ENCODE measurements at regions not wholly inside any gene's neighbourhood (a gene's known extent, or its start where the extent isn't known, plus 50 kb on each side); places are given as distances from the start of the nearest gene placed in this dataset.

GRCh38 chr10:24119896-24120295 is 89.0 kb upstream of the KIAA1217 start:
- TF ChIP-seq, protein P1, sequence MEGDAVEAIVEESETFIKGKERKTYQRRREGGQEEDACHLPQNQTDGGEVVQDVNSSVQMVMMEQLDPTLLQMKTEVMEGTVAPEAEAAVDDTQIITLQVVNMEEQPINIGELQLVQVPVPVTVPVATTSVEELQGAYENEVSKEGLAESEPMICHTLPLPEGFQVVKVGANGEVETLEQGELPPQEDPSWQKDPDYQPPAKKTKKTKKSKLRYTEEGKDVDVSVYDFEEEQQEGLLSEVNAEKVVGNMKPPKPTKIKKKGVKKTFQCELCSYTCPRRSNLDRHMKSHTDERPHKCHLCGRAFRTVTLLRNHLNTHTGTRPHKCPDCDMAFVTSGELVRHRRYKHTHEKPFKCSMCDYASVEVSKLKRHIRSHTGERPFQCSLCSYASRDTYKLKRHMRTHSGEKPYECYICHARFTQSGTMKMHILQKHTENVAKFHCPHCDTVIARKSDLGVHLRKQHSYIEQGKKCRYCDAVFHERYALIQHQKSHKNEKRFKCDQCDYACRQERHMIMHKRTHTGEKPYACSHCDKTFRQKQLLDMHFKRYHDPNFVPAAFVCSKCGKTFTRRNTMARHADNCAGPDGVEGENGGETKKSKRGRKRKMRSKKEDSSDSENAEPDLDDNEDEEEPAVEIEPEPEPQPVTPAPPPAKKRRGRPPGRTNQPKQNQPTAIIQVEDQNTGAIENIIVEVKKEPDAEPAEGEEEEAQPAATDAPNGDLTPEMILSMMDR (IDR thresholded peaks at IDR 0.05) = no peak
- no peak for TF ChIP-seq POLR2A (IDR thresholded peaks at IDR 0.05)
- no peak for TF ChIP-seq POLR2AphosphoS5 (IDR thresholded peaks at IDR 0.05)

Data from prostate gland (tissue), 2 donors.